ENCODE measurements at regions not wholly inside any gene's neighbourhood (a gene's known extent, or its start where the extent isn't known, plus 50 kb on each side); places are given as distances from the start of the nearest gene placed in this dataset.

DNA sequence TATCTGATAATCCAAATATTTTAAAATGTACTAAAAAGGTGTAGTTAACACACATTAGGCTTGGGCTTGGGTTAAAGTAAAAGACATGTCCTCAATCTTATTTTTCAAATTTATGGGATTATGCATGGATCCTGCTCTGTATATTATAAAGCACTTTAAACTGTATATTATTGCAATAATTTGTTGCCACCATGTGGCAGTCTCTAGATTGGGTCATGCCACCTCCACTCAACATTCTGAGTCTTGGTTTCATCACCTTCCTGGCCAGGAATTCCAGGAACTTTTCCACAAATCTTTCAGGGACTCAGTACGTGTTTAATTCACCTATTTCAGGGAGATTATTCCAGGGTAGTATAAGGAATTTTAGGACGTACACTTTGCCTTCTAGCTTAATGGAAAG is 695.5 kb downstream of the FAM181B start:
- TF ChIP-seq, protein P1, sequence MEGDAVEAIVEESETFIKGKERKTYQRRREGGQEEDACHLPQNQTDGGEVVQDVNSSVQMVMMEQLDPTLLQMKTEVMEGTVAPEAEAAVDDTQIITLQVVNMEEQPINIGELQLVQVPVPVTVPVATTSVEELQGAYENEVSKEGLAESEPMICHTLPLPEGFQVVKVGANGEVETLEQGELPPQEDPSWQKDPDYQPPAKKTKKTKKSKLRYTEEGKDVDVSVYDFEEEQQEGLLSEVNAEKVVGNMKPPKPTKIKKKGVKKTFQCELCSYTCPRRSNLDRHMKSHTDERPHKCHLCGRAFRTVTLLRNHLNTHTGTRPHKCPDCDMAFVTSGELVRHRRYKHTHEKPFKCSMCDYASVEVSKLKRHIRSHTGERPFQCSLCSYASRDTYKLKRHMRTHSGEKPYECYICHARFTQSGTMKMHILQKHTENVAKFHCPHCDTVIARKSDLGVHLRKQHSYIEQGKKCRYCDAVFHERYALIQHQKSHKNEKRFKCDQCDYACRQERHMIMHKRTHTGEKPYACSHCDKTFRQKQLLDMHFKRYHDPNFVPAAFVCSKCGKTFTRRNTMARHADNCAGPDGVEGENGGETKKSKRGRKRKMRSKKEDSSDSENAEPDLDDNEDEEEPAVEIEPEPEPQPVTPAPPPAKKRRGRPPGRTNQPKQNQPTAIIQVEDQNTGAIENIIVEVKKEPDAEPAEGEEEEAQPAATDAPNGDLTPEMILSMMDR (IDR thresholded peaks at IDR 0.05; ENCODE audit: insufficient read depth, low read length): no peak
- TF ChIP-seq GABPA (IDR thresholded peaks at IDR 0.05; ENCODE audit: low read depth): no peak
- no peak for TF ChIP-seq POLR2AphosphoS5 (IDR thresholded peaks at IDR 0.05; ENCODE audit: low read depth)
- TF ChIP-seq, protein P2, sequence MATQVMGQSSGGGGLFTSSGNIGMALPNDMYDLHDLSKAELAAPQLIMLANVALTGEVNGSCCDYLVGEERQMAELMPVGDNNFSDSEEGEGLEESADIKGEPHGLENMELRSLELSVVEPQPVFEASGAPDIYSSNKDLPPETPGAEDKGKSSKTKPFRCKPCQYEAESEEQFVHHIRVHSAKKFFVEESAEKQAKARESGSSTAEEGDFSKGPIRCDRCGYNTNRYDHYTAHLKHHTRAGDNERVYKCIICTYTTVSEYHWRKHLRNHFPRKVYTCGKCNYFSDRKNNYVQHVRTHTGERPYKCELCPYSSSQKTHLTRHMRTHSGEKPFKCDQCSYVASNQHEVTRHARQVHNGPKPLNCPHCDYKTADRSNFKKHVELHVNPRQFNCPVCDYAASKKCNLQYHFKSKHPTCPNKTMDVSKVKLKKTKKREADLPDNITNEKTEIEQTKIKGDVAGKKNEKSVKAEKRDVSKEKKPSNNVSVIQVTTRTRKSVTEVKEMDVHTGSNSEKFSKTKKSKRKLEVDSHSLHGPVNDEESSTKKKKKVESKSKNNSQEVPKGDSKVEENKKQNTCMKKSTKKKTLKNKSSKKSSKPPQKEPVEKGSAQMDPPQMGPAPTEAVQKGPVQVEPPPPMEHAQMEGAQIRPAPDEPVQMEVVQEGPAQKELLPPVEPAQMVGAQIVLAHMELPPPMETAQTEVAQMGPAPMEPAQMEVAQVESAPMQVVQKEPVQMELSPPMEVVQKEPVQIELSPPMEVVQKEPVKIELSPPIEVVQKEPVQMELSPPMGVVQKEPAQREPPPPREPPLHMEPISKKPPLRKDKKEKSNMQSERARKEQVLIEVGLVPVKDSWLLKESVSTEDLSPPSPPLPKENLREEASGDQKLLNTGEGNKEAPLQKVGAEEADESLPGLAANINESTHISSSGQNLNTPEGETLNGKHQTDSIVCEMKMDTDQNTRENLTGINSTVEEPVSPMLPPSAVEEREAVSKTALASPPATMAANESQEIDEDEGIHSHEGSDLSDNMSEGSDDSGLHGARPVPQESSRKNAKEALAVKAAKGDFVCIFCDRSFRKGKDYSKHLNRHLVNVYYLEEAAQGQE (IDR thresholded peaks at IDR 0.05; ENCODE audit: insufficient replicate concordance, low read depth): no peak
- TF ChIP-seq SPI1 (IDR thresholded peaks at IDR 0.05; ENCODE audit: borderline replicate concordance, low read depth): no peak

All from HL-60 (cell line).